ENCODE measurements at regions not wholly inside any gene's neighbourhood (a gene's known extent, or its start where the extent isn't known, plus 50 kb on each side); places are given as distances from the start of the nearest gene placed in this dataset.

- DNase-seq: no peak
- Histone ChIP-seq H3K9me3 (no peaks in the 10 kb centered on the region), H3K36me3 (ENCODE audit: low read depth) (no peaks in the 10 kb centered on the region), H3K4me1 (ENCODE audit: low read depth) (no peaks in the 10 kb centered on the region), H3K4me3 (no peak overlapping the region)
- intact Hi-C loops (cut with DNase I, micrococcal nuclease): no loop called here
- ATAC-seq: no peak
- no peak for TF ChIP-seq CTCF (IDR thresholded peaks at IDR 0.05)
Measured at GRCh38 chr14:81681541-81681940, 147.9 kb upstream of the SEL1L start.

GRCh38 chr14:81682134-81682533 lies 148.5 kb upstream of the SEL1L start:
- TF ChIP-seq CTCF (IDR thresholded peaks at IDR 0.05): no peak
- ATAC-seq: no peak
- DNase-seq: no peak
- intact Hi-C loops (cut with DNase I, micrococcal nuclease): no loop called here
- H3K9me3 ChIP-seq: no peaks in the 10 kb centered on the region
- no peaks in the 10 kb centered on the region for H3K4me1 ChIP-seq (ENCODE audit: low read depth)
- no peaks in the 10 kb centered on the region for H3K36me3 ChIP-seq (ENCODE audit: low read depth)
- H3K4me3 ChIP-seq: no peak overlapping the region

GRCh38 chr14:81682701-81683100 lies 149.0 kb upstream of the SEL1L start:
- H3K36me3 ChIP-seq (ENCODE audit: low read depth): no peaks in the 10 kb centered on the region
- no peaks in the 10 kb centered on the region for H3K4me1 ChIP-seq (ENCODE audit: low read depth)
- intact Hi-C loops (cut with DNase I, micrococcal nuclease): no loop called here
- DNase-seq (no peak), ATAC-seq (no peak)
- H3K4me3 ChIP-seq: no peak overlapping the region
- no peak for TF ChIP-seq CTCF (IDR thresholded peaks at IDR 0.05)
- no peaks in the 10 kb centered on the region for H3K9me3 ChIP-seq

GRCh38 chr14:81684696-81685095 lies 151.0 kb upstream of the SEL1L start:
- Histone ChIP-seq H3K4me3 (no peak overlapping the region), H3K36me3 (ENCODE audit: low read depth) (no peaks in the 10 kb centered on the region), H3K4me1 (ENCODE audit: low read depth) (no peaks in the 10 kb centered on the region), H3K9me3 (no peaks in the 10 kb centered on the region)
- ATAC-seq (no peak), DNase-seq (no peak)
- no peak for TF ChIP-seq CTCF (IDR thresholded peaks at IDR 0.05)
- intact Hi-C loops (cut with DNase I, micrococcal nuclease): no loop called here

GRCh38 chr14:81686512-81686911 lies 152.9 kb upstream of the SEL1L start:
- Histone ChIP-seq H3K9me3 (no peaks in the 10 kb centered on the region), H3K36me3 (ENCODE audit: low read depth) (no peaks in the 10 kb centered on the region), H3K4me1 (ENCODE audit: low read depth) (no peaks in the 10 kb centered on the region), H3K4me3 (no peak overlapping the region)
- DNase-seq (no peak), ATAC-seq (no peak)
- TF ChIP-seq CTCF (IDR thresholded peaks at IDR 0.05): no peak
- intact Hi-C loops (cut with DNase I, micrococcal nuclease): no loop called here

GRCh38 chr14:81691931-81692330 lies 158.3 kb upstream of the SEL1L start:
- Histone ChIP-seq H3K9me3 (no peaks in the 10 kb centered on the region), H3K4me3 (no peak overlapping the region), H3K36me3 (ENCODE audit: low read depth) (no peaks in the 10 kb centered on the region), H3K4me1 (ENCODE audit: low read depth) (no peaks in the 10 kb centered on the region)
- intact Hi-C loops (cut with DNase I, micrococcal nuclease): no loop called here
- ATAC-seq (no peak), DNase-seq (no peak)
- TF ChIP-seq CTCF (IDR thresholded peaks at IDR 0.05): no peak

Data from mucosa of descending colon (tissue), 3 donors.